ENCODE measurements at regions not wholly inside any gene's neighbourhood (a gene's known extent, or its start where the extent isn't known, plus 50 kb on each side); places are given as distances from the start of the nearest gene placed in this dataset.
"Not testable (repeated sequence)": the region's sequence is repeated elsewhere in the genome, so short reads cannot be mapped to it uniquely, and the experiment has no call there.

DNA sequence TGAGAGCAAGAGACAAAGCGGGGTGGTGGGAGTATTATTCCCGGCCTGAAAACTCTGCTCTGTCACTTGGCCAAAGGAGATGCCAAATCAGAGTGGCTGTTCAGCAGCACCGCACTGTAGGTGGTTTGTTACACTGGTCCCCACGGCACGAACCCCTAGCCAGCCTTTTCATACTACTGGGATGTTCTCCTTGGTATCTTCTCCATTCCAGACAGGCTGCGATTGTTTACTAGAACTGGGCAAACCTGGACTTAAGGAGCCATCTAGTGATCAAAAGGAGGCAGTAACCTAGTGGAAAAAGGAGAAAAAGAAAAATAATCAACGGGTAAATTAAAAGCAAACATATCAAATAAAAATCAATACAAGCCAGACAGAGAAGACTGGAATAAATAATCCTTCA, 58.9 kb upstream of the TMTC2 start:
- DNase-seq (ENCODE audit: low spot score) = peak; percentile 56

GRCh38 chr12:82634495-82635258, 52.0 kb upstream of the TMTC2 start:
- DNase-seq (ENCODE audit: low spot score) = not testable (repeated sequence)

DNA sequence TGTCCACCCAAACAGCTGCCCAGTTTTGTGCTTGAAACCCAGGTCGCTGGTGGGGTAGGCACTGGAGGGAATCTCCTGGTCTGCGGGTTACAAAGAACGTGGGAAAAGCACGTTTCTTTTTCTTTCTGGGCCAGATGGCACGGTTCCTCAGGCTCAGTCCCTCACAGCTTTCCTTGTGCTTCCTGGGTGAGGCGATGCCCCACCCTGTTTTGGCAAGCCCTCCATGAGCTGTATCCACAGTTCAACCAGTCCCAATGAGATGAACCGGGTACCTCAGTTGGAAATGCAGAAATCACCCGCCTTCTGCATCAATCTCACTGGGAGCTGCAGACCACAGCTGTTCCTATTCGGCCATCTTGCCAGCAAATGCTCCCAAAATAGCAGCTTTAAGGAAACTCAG, 51.4 kb upstream of the TMTC2 start:
- DNase-seq (ENCODE audit: low spot score) = no peak

Data from COLO829 (cell line).